Transverse colon (tissue), 4 donors: ENCODE measurements at regions not wholly inside any gene's neighbourhood (a gene's known extent, or its start where the extent isn't known, plus 50 kb on each side); places are given as distances from the start of the nearest gene placed in this dataset.

Experiments used
- CTCF ChIP-seq, 5 experiments: fragments of 200-600 bp in 3 of 5; fragments of 450-650 bp in 2 of 5; sonication (generic) in 3 of 5; IDR thresholded peaks; 1 replicate in 2 of 5; 2 replicates in 3 of 5; pipeline ENCODE4 v1.5.1; 2016 to 2017; ENCODE audit warnings: antibody characterized with exemption in 5 of 5, inconsistent platforms in 3 of 5, mild to moderate bottlenecking in 2 of 5, moderate library complexity in 1 of 5
- EP300 ChIP-seq: sonication (generic); formaldehyde crosslinking; IDR thresholded peaks from one replicate; pipeline ENCODE4 v1.6.1; 2017; ENCODE audit warnings: antibody characterized with exemption, low read depth
- POLR2A ChIP-seq: fragments of 450-650 bp; IDR thresholded peaks from one replicate; pipeline ENCODE4 v1.6.1; 2016; ENCODE audit warnings: antibody characterized with exemption, mild to moderate bottlenecking, moderate library complexity
- POLR2AphosphoS5 ChIP-seq, 3 donors: sonication (generic); formaldehyde crosslinking; IDR thresholded peaks; one replicate each; pipeline ENCODE4 v1.6.1; 2016; ENCODE audit warnings: antibody characterized with exemption in 3 of 3

GRCh38 chrY:8358161-8358560, 979.1 kb upstream of the TSPY4 start:
- TF ChIP-seq POLR2AphosphoS5 (IDR thresholded peaks at IDR 0.05) = no peak
- no peak for TF ChIP-seq CTCF (IDR thresholded peaks at IDR 0.05)
- no peak for TF ChIP-seq POLR2A
- no peak for TF ChIP-seq EP300
